ENCODE measurements at regions not wholly inside any gene's neighbourhood (a gene's known extent, or its start where the extent isn't known, plus 50 kb on each side); places are given as distances from the start of the nearest gene placed in this dataset.

DNA sequence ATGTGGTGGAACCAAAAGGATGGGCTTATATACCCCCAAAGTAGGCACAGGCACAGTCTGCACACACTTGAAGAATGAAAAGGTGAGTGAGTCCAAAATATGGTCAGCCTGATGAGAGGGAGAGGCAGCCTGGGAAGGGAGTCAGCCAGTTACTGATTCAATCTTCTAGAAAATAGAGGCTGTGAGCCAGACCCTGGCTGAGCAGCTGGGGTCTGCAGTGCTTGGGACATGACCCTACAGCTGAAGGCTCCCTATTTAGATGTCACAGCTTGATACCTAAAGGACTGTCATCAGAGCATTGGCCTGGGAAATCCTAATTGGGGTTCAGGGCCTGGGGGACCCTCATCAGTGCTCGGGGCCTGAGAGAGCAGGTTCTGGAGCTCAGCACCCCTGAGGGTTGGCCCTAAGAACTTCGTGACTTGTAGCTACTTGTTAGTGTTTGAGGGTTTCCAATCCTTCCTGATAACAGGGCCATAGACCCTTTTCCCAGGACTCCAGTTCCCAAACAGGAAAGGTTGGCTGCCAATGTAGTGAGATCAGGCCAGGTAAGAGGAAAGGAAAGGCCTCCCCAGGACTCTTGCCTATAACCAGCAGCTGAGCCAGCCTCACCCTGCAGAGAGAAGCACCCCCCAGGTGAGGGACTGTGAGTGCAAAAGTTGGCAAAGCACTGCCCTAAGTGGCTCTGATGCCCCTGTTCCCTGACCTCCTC is 54.7 kb upstream of the SLCO2A1 start (continued):
- TF ChIP-seq ASH2L (IDR thresholded peaks at IDR 0.05; ENCODE audit: low read length) (no peak), POLR2AphosphoS5 (IDR thresholded peaks at IDR 0.05; ENCODE audit: low read depth, low read length) (no peak)

Measured in H1 (cell line).